Stomach (tissue), 8 donors: ENCODE measurements at regions not wholly inside any gene's neighbourhood (a gene's known extent, or its start where the extent isn't known, plus 50 kb on each side); places are given as distances from the start of the nearest gene placed in this dataset.
"Not testable (repeated sequence)": the region's sequence is repeated elsewhere in the genome, so short reads cannot be mapped to it uniquely, and the experiment has no call there.

Experiments
- DNase-seq, 2 donors: peaks; one replicate each; pipeline versions ENCODE4 v3.0.0 to v3.0.0-alpha.2; 2013 to 2019
- H3K27ac ChIP-seq, 5 donors: fragments of 200-600 bp in 4 of 5; sonication (generic) in 4 of 5; one replicate each; pipeline ENCODE4 v1.5.1; 2013 to 2019; ENCODE audit warnings: mild to moderate bottlenecking in 1 of 5, moderate library complexity in 1 of 5
- H3K27me3 ChIP-seq, 3 donors: fragments of 200-600 bp; sonication (generic); one replicate each; pipeline ENCODE4 v1.5.1; 2017 to 2019; ENCODE audit warnings: mixed run types in 1 of 3
- H3K36me3 ChIP-seq, 4 donors: fragments of 200-600 bp; sonication (generic); 1 replicate in 3 of 4; 2 replicates in 1 of 4; pipeline ENCODE4 v1.5.1; 2016 to 2019
- H3K4me1 ChIP-seq, 4 donors: fragments of 200-600 bp; sonication (generic); one replicate each; pipeline ENCODE4 v1.5.1; 2016 to 2019
- H3K4me3 ChIP-seq, 4 donors: fragments of 200-600 bp; sonication (generic) in 3 of 4; one replicate each; pipeline ENCODE4 v1.5.1; 2016 to 2019; ENCODE audit warnings: mild to moderate bottlenecking in 1 of 4
- H3K9me3 ChIP-seq, 4 donors: fragments of 200-600 bp; sonication (generic); one replicate each; pipeline ENCODE4 v1.5.1; 2016 to 2019
- EP300 ChIP-seq: sonication (generic); formaldehyde crosslinking; IDR thresholded peaks from one replicate; pipeline ENCODE4 v1.6.1; 2017; ENCODE audit warnings: antibody characterized with exemption
- POLR2A ChIP-seq, 4 donors: fragments of 450-650 bp; IDR thresholded peaks; one replicate each; pipeline ENCODE4 v1.6.1; 2016; ENCODE audit warnings: antibody characterized with exemption in 4 of 4, control low read depth in 2 of 4, mild to moderate bottlenecking in 1 of 4, moderate library complexity in 1 of 4
- POLR2AphosphoS5 ChIP-seq, 3 donors: sonication (generic); formaldehyde crosslinking; IDR thresholded peaks; one replicate each; pipeline ENCODE4 v1.6.1; 2016; ENCODE audit warnings: antibody characterized with exemption in 3 of 3
- WGBS, 5 donors: extraction: QIAGEN DNeasy Blood & Tissue Kit in 3 of 5; methylation state at CpG; one replicate each; pipeline versions ENCODE4 v1.1.5 to v1.1.7; 2013 to 2018; 5-methylcytosine and 5-hydroxymethylcytosine counted together
- intact Hi-C: fragments of 100-400 bp; cut with DNase I; formaldehyde crosslinking; loops from one replicate; pipeline ENCODE4 v1.15.1; 2023; ENCODE audit warnings: low total_unique reads
- TF ChIP-seq, protein P1 (sequence below), 7 experiments: fragments of 450-650 bp in 4 of 7; fragments of 200-600 bp in 3 of 7; sonication (generic) in 3 of 7; IDR thresholded peaks; one replicate each; pipeline ENCODE4 v1.5.1; 2016 to 2019; ENCODE audit warnings: antibody characterized with exemption in 7 of 7, control low read depth in 2 of 7, mild to moderate bottlenecking in 1 of 7
- donor health status: healthy with polysubstance abuse.
- donor health status: Bipolar disorder and iron deficiency.
- donor health status: healthy.

DNA sequence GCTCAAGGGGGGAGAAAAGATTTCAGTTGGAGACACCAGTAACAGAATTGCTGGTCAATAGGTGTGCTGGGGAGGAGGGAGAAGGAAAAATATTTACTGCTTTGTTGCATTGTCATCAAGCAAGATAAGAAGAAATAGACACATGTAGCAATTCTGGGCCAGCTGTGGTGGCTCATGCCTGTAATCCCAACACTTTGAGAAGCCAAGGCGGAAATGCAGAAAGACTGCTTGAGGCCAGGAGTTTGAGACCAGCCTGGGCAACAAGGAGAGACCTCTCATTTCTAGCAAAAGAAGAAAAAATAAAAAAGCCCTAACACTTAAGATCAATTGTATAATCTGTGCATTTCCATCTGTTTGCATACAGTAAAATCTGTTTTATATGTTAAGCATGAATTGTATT is 126.6 kb downstream of the ZFP64 start:
- Histone ChIP-seq H3K27me3 (no peaks in the 10 kb centered on the region), H3K4me3 (no peak overlapping the region), H3K27ac (no peak overlapping the region), H3K36me3 (no peaks in the 10 kb centered on the region), H3K4me1 (no peaks in the 10 kb centered on the region), H3K9me3 (no peaks in the 10 kb centered on the region)
- 89 to 100% (median 97%) methylated on average over 1 of the region's 1 CpG for WGBS, 5 donors
- TF ChIP-seq EP300: no peak
- TF ChIP-seq POLR2AphosphoS5 (IDR thresholded peaks at IDR 0.05): no peak
- TF ChIP-seq, protein P1, sequence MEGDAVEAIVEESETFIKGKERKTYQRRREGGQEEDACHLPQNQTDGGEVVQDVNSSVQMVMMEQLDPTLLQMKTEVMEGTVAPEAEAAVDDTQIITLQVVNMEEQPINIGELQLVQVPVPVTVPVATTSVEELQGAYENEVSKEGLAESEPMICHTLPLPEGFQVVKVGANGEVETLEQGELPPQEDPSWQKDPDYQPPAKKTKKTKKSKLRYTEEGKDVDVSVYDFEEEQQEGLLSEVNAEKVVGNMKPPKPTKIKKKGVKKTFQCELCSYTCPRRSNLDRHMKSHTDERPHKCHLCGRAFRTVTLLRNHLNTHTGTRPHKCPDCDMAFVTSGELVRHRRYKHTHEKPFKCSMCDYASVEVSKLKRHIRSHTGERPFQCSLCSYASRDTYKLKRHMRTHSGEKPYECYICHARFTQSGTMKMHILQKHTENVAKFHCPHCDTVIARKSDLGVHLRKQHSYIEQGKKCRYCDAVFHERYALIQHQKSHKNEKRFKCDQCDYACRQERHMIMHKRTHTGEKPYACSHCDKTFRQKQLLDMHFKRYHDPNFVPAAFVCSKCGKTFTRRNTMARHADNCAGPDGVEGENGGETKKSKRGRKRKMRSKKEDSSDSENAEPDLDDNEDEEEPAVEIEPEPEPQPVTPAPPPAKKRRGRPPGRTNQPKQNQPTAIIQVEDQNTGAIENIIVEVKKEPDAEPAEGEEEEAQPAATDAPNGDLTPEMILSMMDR (IDR thresholded peaks at IDR 0.05): no peak
- no peak for TF ChIP-seq POLR2A (IDR thresholded peaks at IDR 0.05)
- no peak for DNase-seq
- intact Hi-C loops: no loop called here

- 82 to 90% (median 85%) methylated on average over 5 of the region's 5 CpGs for WGBS, 5 donors
- TF ChIP-seq EP300: no peak
- TF ChIP-seq POLR2A (IDR thresholded peaks at IDR 0.05): no peak
- TF ChIP-seq, protein P1 (IDR thresholded peaks at IDR 0.05): no peak
- no peak for TF ChIP-seq POLR2AphosphoS5 (IDR thresholded peaks at IDR 0.05)
- Histone ChIP-seq H3K27ac (no peak overlapping the region), H3K4me1 (no peaks in the 10 kb centered on the region), H3K4me3 (no peak overlapping the region), H3K27me3 (no peaks in the 10 kb centered on the region), H3K9me3 (no peaks in the 10 kb centered on the region), H3K36me3 (no peaks in the 10 kb centered on the region)
- intact Hi-C loops: no loop called here
- no peak for DNase-seq
Measured at GRCh38 chr20:52062452-52063209, 128.9 kb downstream of the ZFP64 start.

DNA sequence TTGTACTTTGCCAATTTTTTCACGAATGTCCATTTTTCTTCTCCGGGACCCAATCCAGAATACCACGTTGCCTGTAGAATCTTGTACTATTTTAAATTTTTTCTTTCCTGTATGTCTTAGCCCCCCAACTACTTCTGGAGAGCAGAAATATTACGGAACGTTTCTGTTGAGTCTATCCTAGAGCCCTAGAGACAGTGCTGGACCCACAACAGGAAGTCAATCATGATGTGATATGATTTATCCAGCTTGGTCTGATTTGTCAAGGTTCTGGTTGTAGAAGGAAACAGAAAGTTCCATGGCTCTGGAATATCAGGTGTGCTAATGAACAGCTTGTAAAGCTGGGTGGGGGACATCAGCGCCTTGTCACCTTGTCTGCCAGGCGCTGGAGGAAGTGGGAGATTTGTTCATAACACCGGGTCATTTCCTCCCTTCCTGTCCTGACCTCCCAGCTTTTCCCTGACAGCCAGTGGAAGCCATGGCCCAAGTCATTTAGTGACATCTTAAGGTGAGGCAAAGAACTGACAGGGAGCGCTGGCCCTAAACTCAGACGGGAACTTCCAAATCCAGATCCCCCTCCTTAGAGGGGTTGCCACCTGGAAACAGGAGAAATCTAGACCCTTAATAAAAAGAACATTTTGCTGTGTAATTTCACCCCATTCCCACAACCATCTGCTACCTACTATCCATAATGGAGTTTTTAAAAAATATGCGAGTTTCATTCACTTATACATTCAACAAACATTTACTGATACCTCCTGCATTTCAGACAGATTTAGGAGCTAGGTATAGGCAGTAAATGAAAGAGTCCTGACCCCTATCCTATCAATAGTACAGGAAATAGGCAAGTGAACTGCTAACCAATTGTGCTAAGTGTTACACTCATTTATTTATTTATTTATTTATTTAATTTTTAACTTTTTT is 130.5 kb downstream of the ZFP64 start:
- DNase-seq: peak in 1 of 2 donors; percentile 69
- no peak overlapping the region for H3K4me3 ChIP-seq
- no peaks in the 10 kb centered on the region for H3K27me3 ChIP-seq
- WGBS, 5 donors: 32 to 42% (median 39%) methylated on average over 11 of the region's 11 CpGs
- H3K36me3 ChIP-seq: peaks cover 0 to 5% (median 2%) of the 10 kb centered on the region in 4 donors
- no peak overlapping the region for H3K27ac ChIP-seq
- peaks cover 0 to 15% (median 15%) of the 10 kb centered on the region in 4 donors for H3K9me3 ChIP-seq
- TF ChIP-seq POLR2AphosphoS5 (IDR thresholded peaks at IDR 0.05) (no peak), POLR2A (IDR thresholded peaks at IDR 0.05) (no peak), EP300 (no peak)
- TF ChIP-seq, protein P1 (IDR thresholded peaks at IDR 0.05): no peak
- intact Hi-C loops: no loop called here
- no peaks in the 10 kb centered on the region for H3K4me1 ChIP-seq

DNA sequence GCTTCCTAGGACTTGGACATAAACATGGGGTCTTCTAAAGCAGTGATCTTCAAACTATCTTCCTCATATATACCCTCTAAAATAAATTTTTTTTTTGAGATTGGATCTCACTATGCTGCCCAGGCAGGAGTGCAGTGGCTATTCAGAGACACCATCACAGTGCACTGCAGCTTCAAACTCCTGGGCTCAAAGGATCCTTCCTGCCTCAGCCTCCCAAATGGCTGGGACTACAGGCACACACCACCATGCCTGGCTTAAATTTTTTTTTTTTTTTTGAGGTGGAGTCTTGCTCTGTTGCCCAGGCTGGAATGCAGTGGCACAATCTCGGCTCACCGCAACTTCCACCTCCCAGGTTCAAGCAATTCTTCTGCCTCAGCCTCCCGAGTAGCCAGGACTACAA is 134.4 kb downstream of the ZFP64 start:
- H3K4me3 ChIP-seq, DNase-seq, H3K27me3 ChIP-seq, H3K4me1 ChIP-seq, intact Hi-C loops, H3K27ac ChIP-seq: not testable (repeated sequence)
- Histone ChIP-seq H3K36me3 (peaks cover 0 to 11% (median 6%) of the 10 kb centered on the region in 4 donors), H3K9me3 (peaks cover 0 to 21% (median 19%) of the 10 kb centered on the region in 4 donors)
- 96 to 100% (median 98%) methylated on average over 3 of the region's 3 CpGs for WGBS, 5 donors
